Smooth muscle cell (in vitro differentiated cells): ENCODE measurements at regions not wholly inside any gene's neighbourhood (a gene's known extent, or its start where the extent isn't known, plus 50 kb on each side); places are given as distances from the start of the nearest gene placed in this dataset.
"Not testable (repeated sequence)": the region's sequence is repeated elsewhere in the genome, so short reads cannot be mapped to it uniquely, and the experiment has no call there.

Experiments used
- DNase-seq: peaks from one replicate; lab custom pipeline; 2025; ENCODE audit not compliant: unreplicated experiment; lab: John Stamatoyannopoulos, UW
- H2AFZ ChIP-seq: fragments of 200-600 bp; sonication (generic); 2 replicates; pipeline ENCODE4 v1.6.0; 2016; ENCODE audit warnings: antibody characterized with exemption, low read depth, mild to moderate bottlenecking
- H3F3A ChIP-seq: fragments of 200-600 bp; sonication (generic); 2 replicates; pipeline ENCODE4 v1.6.0; 2017; ENCODE audit warnings: antibody characterized with exemption, low read depth
- H3K27ac ChIP-seq: fragments of 200-600 bp; sonication (generic); 2 replicates; pipeline ENCODE4 v1.5.1; 2016; ENCODE audit warnings: low read depth, mild to moderate bottlenecking
- H3K27me3 ChIP-seq: fragments of 200-600 bp; sonication (generic); 2 replicates; pipeline ENCODE4 v1.6.1; 2016; ENCODE audit warnings: low read depth, mild to moderate bottlenecking
- H3K36me3 ChIP-seq: fragments of 200-600 bp; sonication (generic); 2 replicates; pipeline ENCODE4 v1.5.1; 2016; ENCODE audit warnings: low read depth
- H3K4me1 ChIP-seq: fragments of 200-600 bp; sonication (generic); 2 replicates; pipeline ENCODE4 v1.5.1; 2016; ENCODE audit warnings: low read depth
- H3K4me2 ChIP-seq: fragments of 200-600 bp; sonication (generic); 2 replicates; pipeline ENCODE4 v1.6.0; 2016; ENCODE audit warnings: mild to moderate bottlenecking
- H3K4me3 ChIP-seq: fragments of 200-600 bp; sonication (generic); 2 replicates; pipeline ENCODE4 v1.5.1; 2016; ENCODE audit warnings: mild to moderate bottlenecking
- H3K79me2 ChIP-seq: fragments of 200-600 bp; sonication (generic); 2 replicates; pipeline ENCODE4 v1.6.0; 2016; ENCODE audit warnings: low read depth, mild to moderate bottlenecking
- H3K9ac ChIP-seq: fragments of 200-600 bp; sonication (generic); 2 replicates; pipeline ENCODE4 v1.6.0; 2016; ENCODE audit warnings: low read depth
- H3K9me3 ChIP-seq: fragments of 200-600 bp; sonication (generic); replicated peaks from 2 replicates; pipeline ENCODE4 v1.5.1; 2016; ENCODE audit warnings: low read depth
- H4K20me1 ChIP-seq: fragments of 200-600 bp; sonication (generic); 2 replicates; pipeline ENCODE4 v1.6.0; 2016; ENCODE audit warnings: low read depth
- CTCF ChIP-seq: fragments of 200-600 bp; sonication (generic); IDR thresholded peaks from 2 replicates; pipeline ENCODE4 v1.5.1; 2017; ENCODE audit warnings: borderline replicate concordance, mild to moderate bottlenecking, antibody characterized with exemption; ENCODE audit not compliant: insufficient read depth, poor library complexity, severe bottlenecking
- WGBS: methylation state at CpG from one replicate; pipeline ENCODE4 v1.1.7; 2016; ENCODE audit warnings: low lambda C conversion rate; 5-methylcytosine and 5-hydroxymethylcytosine counted together

DNA sequence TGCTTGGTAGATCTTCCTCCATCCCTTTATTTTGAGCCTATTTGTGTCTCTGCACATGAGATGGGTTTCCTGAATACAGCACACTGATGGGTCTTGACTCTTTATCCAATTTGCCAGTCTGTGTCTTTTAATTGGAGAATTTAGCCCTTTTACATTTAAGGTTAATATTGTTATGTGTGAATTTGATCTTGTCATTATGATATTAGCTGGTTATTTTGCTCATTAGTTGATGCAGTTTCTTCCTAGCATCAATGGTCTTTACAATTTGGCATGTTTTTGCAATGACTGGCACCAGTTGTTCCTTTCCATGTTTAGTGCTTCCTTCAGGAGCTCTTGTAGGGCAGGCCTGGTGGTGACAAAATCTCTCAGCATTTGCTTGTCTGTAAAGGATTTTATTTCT, 72.4 kb downstream of the HNRNPD start:
- not testable (repeated sequence) for H3K36me3 ChIP-seq, H3K9me3 ChIP-seq, H3K4me2 ChIP-seq, H3K4me3 ChIP-seq, H3F3A ChIP-seq, H3K4me1 ChIP-seq, H3K79me2 ChIP-seq, H3K27ac ChIP-seq, DNase-seq, H3K9ac ChIP-seq, H3K27me3 ChIP-seq, H4K20me1 ChIP-seq, H2AFZ ChIP-seq

GRCh38 chr4:82293304-82293703, 80.5 kb downstream of the HNRNPD start:
- WGBS, result 83% methylated on average over 2 of the region's 2 CpGs
- no peak overlapping the region for H3K27ac ChIP-seq
- H2AFZ ChIP-seq, result no peak overlapping the region
- no peak for DNase-seq
- H3K9me3 ChIP-seq, result no peaks in the 10 kb centered on the region
- H3K4me3 ChIP-seq, result no peak overlapping the region
- no peak for TF ChIP-seq CTCF
- H3K4me2 ChIP-seq, result no peak overlapping the region
- H3K27me3 ChIP-seq, result no peaks in the 10 kb centered on the region
- no peak overlapping the region for H3K9ac ChIP-seq
- no peaks in the 10 kb centered on the region for H3F3A ChIP-seq
- H4K20me1 ChIP-seq, result no peaks in the 10 kb centered on the region
- H3K4me1 ChIP-seq, result no peaks in the 10 kb centered on the region
- H3K36me3 ChIP-seq, result no peaks in the 10 kb centered on the region
- no peaks in the 10 kb centered on the region for H3K79me2 ChIP-seq

DNA sequence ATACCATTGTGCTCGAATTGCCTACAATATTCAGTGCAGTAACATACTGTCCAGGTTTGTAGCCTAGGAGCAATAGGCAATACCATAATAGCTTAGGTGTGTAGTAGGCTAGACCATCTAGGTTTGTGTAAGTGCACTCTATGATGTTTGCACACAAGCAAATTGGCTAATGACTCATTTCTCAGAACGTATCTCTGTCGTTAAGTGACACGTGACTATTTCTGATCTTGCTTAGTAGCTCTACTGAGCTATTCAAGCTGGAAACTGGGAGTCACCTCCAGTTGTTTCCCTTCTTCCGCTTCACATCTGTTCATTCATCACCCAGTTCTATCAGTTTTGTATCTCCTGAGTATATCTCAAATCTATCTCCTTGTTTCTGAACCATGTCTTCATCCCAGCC, 86.1 kb downstream of the HNRNPD start:
- WGBS, result 67% methylated on average over 5 of the region's 5 CpGs

GRCh38 chr4:82284858-82285805, 88.7 kb downstream of the HNRNPD start:
- H3K4me2 ChIP-seq, result peak overlapping the region; percentile 94
- peak; percentile 95 for DNase-seq
- H3K79me2 ChIP-seq, result no peaks in the 10 kb centered on the region
- H3K4me3 ChIP-seq, result peak overlapping the region; percentile 57
- H3K36me3 ChIP-seq, result no peaks in the 10 kb centered on the region
- peak overlapping the region; percentile 95 for H2AFZ ChIP-seq
- no peaks in the 10 kb centered on the region for H3K27me3 ChIP-seq
- H3K9ac ChIP-seq, result no peak overlapping the region
- H4K20me1 ChIP-seq, result no peaks in the 10 kb centered on the region
- no peak overlapping the region for H3K27ac ChIP-seq
- peak; percentile 99 for TF ChIP-seq CTCF
- H3K4me1 ChIP-seq, result no peaks in the 10 kb centered on the region
- H3F3A ChIP-seq, result no peaks in the 10 kb centered on the region
- 6% methylated on average over 46 of the region's 61 CpGs for WGBS
- H3K9me3 ChIP-seq, result no peaks in the 10 kb centered on the region

More for the DNA sequence above, 86.1 kb downstream of the HNRNPD start:
- Histone ChIP-seq H3K79me2 (no peaks in the 10 kb centered on the region), H3K4me1 (no peaks in the 10 kb centered on the region), H4K20me1 (no peaks in the 10 kb centered on the region), H3F3A (no peaks in the 10 kb centered on the region), H3K9ac (no peak overlapping the region), H3K27me3 (no peaks in the 10 kb centered on the region), H3K4me3 (no peak overlapping the region), H2AFZ (no peak overlapping the region), H3K27ac (no peak overlapping the region), H3K4me2 (no peak overlapping the region), H3K9me3 (no peaks in the 10 kb centered on the region), H3K36me3 (no peaks in the 10 kb centered on the region)
- TF ChIP-seq CTCF, result no peak
- DNase-seq, result no peak
